Lower leg skin (tissue), 4 donors: ENCODE measurements at regions not wholly inside any gene's neighbourhood (a gene's known extent, or its start where the extent isn't known, plus 50 kb on each side); places are given as distances from the start of the nearest gene placed in this dataset.

ENCODE experiments used
- DNase-seq, 2 donors: peaks; one replicate each; pipeline ENCODE4 v3.0.0-alpha.2; 2019; ENCODE audit warnings: low spot score in 2 of 2
- H3K4me3 ChIP-seq: fragments of 200-600 bp; sonication (generic); 2 replicates; pipeline ENCODE4 v1.5.1; 2017; ENCODE audit warnings: mild to moderate bottlenecking, low read depth; ENCODE audit not compliant: poor library complexity, severe bottlenecking
- CTCF ChIP-seq, 3 donors: fragments of 450-650 bp; IDR thresholded peaks; one replicate each; pipeline ENCODE4 v1.5.1; 2016; ENCODE audit warnings: antibody characterized with exemption in 3 of 3, mild to moderate bottlenecking in 3 of 3, moderate library complexity in 2 of 3
- POLR2A ChIP-seq, 2 donors: fragments of 450-650 bp; IDR thresholded peaks; one replicate each; pipeline ENCODE4 v1.6.1; 2016 to 2017; ENCODE audit warnings: antibody characterized with exemption in 2 of 2, mild to moderate bottlenecking in 1 of 2, moderate library complexity in 1 of 2
- WGBS, 2 donors: methylation state at CpG; one replicate each; pipeline ENCODE4 v1.1.5; 2018; 5-methylcytosine and 5-hydroxymethylcytosine counted together
- intact Hi-C: fragments of 100-400 bp; cut with DNase I; formaldehyde crosslinking; loops from one replicate; pipeline ENCODE4 v1.15.0; 2023; ENCODE audit warnings: low total_unique reads

- no peak for DNase-seq
- TF ChIP-seq POLR2A (IDR thresholded peaks at IDR 0.05) (no peak), CTCF (IDR thresholded peaks at IDR 0.05) (no peak)
- 53 to 74% methylated on average over 2 of the region's 2 CpGs for WGBS, 2 donors
- intact Hi-C loops: no loop called here
- H3K4me3 ChIP-seq: no peak overlapping the region
Observed at GRCh38 chr11:128391811-128392210, 195.5 kb downstream of the ETS1 start.

DNA sequence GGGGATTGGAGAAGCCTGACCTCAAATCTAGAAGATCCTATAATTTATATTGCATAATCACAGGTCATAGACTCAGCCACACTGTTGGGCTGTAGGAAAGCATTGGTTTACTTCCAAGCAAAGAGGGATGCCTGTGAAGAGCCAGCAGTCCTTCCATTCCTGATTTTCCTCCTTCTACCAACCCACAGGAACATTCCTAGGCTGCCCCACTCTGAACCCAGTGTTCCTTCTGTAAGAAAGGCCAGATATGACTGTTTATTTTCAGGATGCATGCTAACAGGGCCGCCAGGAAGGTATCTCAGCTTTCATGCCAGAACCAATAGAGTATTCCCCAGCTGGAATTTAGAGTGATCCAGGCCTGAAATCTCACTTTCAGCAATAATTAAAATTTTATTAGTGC is 197.1 kb downstream of the ETS1 start:
- intact Hi-C loops: no loop called here
- H3K4me3 ChIP-seq: no peak overlapping the region
- TF ChIP-seq POLR2A (IDR thresholded peaks at IDR 0.05): no peak
- WGBS, 2 donors: 92 to 100% methylated on average over 1 of the region's 1 CpG
- no peak for DNase-seq

DNA sequence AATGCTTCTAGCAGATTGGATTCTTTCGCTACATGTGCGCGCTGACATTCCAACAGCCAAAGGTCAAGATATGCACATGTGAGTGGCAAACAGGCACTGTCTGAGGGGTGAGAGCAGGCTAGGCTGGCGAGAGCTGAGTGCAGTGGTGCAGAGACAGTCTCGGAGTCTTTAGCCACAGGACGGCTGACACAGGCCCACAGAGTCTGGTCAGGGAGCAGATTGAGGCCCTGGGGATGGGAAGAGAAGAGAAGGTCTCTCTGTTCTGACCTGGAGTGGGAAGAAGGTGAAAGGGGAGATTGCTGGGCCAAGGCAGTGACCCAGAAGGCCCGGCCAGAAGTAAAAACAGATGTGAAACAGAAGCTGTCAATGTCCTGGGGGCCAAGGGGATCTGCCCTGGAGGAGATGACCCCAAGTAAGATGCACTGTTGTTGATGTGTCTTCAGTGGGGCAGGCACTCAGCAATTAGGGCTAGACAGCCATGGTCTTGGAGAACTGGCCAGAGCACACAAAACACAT is 197.8 kb downstream of the ETS1 start:
- WGBS, 2 donors: 84 to 90% methylated on average over 7 of the region's 7 CpGs
- intact Hi-C loops: no loop called here
- TF ChIP-seq POLR2A (IDR thresholded peaks at IDR 0.05) (no peak), CTCF (IDR thresholded peaks at IDR 0.05) (no peak)
- no peak overlapping the region for H3K4me3 ChIP-seq
- DNase-seq: no peak

GRCh38 chr11:128388206-128388815 is 199.0 kb downstream of the ETS1 start:
- no peak for TF ChIP-seq POLR2A (IDR thresholded peaks at IDR 0.05)
- no peak for TF ChIP-seq CTCF (IDR thresholded peaks at IDR 0.05)
- no peak for DNase-seq
- H3K4me3 ChIP-seq: no peak overlapping the region
- 93 to 96% methylated on average over 5 of the region's 5 CpGs for WGBS, 2 donors
- intact Hi-C loops: no loop called here

DNA sequence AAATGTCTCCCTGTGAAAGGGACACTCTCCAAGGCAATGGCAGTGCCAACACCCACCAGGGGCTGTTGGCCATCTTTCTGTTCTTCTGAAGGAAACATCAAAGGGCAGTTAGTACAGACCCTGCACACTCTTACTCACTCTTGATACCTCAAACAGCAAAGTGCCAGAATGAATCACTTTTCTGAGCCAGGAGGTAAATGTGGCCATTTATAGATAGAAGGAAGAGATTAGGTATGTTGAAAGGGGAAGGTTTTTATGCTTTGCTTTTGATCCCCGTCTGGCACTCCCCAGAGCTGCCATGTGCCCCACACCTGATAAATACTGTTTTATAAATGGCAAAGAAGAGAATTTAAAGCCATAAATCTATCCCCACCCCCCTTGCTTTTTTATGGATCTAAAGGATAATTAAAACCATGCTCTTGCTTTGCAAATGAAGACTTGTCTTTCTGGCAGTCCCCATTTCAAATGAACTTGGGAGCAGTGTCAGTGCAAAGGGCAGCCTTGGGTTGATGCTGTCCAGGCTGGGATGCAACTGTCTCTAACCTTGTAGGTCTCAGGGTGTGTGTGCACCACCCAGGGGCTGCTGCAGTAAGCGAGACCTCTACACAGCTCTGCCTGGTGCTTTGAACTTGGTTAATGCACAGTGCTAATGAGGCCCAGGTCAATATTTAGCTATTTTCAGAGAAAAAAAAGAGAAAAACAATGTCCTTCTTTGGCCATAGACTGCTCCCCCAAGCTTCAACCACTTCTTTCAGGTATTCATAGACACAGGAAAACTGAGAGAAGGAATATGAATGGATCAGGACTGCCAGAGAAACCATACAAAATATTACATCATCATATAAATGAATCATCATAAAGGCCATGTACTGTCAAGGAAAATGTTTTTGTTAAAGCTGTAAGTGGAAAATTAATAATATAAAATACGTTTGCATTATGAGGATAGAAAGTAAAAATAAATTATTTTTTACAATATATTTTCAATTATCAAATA is 207.5 kb downstream of the ETS1 start:
- WGBS, 2 donors: 52 to 59% methylated on average over 3 of the region's 3 CpGs

More for the DNA sequence above, 207.5 kb downstream of the ETS1 start:
- no peak for DNase-seq
- TF ChIP-seq CTCF (IDR thresholded peaks at IDR 0.05): no peak
- no peak for TF ChIP-seq POLR2A (IDR thresholded peaks at IDR 0.05)
- no peak overlapping the region for H3K4me3 ChIP-seq
- intact Hi-C loops: no loop called here
